GM19467 (cell line): ENCODE measurements at regions not wholly inside any gene's neighbourhood (a gene's known extent, or its start where the extent isn't known, plus 50 kb on each side); places are given as distances from the start of the nearest gene placed in this dataset.

Experiments used
- ATAC-seq: cut with Tn5 transposase; IDR thresholded peaks from one replicate; pipeline ENCODE4 v1.9.1; 2021; ENCODE audit warnings: mild to moderate bottlenecking, moderate library complexity; ENCODE audit not compliant: unreplicated experiment

- ATAC-seq, result no peak
Observed at GRCh38 chr5:165201369-165201768, 1696.0 kb downstream of the MAT2B start.

DNA sequence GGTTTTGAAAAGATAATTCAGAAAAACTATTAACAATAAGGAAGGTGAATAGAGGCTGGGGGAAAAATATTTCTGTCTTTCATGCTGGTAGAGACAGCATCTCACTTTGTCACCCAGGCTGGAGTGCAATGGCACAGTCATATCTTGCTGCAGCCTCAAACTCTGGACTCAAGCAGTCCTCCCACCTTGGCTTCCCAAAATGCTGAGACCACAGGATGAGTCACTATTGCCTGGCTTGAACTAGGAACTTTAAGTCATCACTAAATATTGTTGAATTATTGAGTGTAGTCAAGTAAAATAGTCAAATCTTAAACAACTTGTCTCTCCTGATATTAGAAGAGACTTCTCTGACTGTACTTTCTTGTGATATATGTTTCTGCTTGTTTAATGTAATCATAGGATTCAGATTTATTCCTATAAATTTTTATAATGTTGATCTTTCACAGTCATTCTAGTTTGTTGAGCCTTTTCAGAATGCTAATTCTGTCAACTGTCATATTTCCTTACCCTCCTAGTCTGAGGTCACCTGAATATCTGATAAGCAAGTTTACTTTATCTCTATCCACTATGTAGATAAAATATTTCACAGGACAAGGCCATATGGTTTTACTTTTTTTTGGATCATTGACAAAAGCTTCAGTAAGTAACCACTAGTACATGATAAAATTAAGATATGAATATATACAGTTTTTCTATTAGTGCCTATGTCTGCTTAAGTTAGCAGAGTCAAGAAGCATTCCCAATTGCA is 1696.5 kb downstream of the MAT2B start:
- ATAC-seq, result no peak

GRCh38 chr5:165202519-165202910 is 1697.1 kb downstream of the MAT2B start:
- ATAC-seq, result no peak

GRCh38 chr5:165209101-165209727 is 1703.8 kb downstream of the MAT2B start:
- no peak for ATAC-seq

DNA sequence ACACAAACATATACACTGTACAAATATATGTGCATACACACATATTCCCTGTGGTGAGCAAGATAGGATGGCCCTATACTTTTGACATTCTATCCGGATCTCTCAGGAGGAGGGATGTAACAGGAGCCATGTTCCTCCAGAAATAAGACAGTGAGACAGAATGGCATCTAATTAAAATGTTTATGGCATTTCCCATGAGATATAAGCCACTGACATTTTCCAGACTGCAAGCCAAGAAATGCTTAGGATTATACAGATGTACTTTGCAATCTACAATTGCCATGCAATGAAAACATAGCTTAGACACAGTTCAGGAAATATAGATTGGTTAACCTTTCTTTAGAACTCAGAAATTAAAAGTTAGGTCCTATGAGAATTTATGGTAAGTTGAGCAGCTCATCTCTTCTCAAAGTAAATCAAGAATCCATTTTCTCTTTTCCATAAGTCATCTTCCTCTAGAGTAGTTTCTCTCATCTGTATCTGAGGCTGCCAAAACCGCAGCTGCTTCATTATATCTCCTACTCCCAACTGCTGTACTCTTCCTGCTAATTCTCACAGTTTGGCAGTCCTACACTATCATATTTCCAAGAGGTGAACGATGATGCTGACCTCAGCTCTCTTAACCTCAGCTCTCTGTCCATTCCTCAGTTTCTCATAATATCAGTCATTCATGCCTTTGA is 1719.1 kb downstream of the MAT2B start:
- no peak for ATAC-seq

GRCh38 chr5:165227515-165227914 is 1722.1 kb downstream of the MAT2B start:
- no peak for ATAC-seq

- no peak for ATAC-seq
Observed at GRCh38 chr5:165228184-165228583, 1722.8 kb downstream of the MAT2B start.

- ATAC-seq, result no peak
Observed at GRCh38 chr5:165231821-165232508, 1726.5 kb downstream of the MAT2B start.

- ATAC-seq, result no peak
Observed at GRCh38 chr5:165232509-165233028, 1727.2 kb downstream of the MAT2B start.

DNA sequence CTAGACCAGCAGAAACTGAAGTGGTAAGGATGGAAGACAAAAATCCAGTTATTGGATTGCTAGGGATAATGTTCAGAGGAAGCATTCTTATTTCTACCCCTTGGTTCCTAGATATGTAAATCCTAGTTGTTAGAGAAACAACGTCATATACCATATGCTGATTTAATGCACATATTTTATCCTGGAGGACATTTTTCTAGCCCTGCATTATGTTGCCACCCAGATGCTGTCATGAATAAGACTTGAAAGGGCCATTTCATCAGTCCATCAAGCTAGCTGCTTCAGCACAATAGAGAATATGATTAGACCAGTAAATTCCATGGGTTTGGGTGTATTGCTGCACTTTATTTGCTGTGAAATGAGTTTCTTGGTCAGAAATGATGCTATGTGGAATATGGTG is 1736.4 kb downstream of the MAT2B start:
- no peak for ATAC-seq

DNA sequence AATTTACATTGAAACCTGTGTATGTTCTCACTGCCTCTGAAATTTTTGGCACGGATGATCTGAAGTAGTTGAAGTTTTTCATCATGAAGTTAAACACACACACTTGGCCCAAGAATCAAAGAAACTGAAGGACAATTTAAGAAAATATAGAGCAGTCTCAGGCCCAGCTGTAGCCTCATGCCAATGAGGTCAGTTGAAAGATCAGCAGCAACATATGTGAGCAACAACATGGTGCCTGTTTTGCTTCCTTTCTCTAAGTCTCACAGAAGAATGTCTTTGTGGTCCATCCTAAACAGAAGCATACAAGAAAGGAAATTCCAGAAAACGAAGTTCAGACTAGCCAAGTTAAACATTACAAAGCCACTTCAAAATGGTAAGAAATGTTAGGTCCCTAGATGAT is 1737.2 kb downstream of the MAT2B start:
- ATAC-seq, result no peak

DNA sequence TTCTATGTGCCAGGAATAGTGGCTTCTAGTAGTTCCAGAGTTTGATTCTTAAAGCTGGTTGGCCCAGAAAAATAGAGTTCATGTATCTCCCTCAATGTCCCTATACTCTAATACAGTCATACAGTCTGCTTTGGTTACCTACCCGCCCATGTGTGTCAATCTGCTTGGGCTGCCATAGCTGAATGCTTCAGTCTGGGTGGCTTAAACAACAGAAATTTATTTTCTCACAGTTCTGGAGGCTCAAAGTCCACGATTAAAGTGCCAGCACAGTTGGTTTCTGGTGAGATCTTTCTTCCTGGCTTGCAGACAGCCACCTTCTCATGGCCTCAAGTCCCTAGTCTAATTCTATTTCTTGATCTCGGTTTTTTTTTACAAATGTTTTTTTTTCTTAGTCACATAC is 1739.0 kb downstream of the MAT2B start:
- no peak for ATAC-seq

GRCh38 chr5:165258197-165258771 is 1752.9 kb downstream of the MAT2B start:
- no peak for ATAC-seq

- no peak for ATAC-seq
Observed at GRCh38 chr5:165260426-165260825, 1755.0 kb downstream of the MAT2B start.

DNA sequence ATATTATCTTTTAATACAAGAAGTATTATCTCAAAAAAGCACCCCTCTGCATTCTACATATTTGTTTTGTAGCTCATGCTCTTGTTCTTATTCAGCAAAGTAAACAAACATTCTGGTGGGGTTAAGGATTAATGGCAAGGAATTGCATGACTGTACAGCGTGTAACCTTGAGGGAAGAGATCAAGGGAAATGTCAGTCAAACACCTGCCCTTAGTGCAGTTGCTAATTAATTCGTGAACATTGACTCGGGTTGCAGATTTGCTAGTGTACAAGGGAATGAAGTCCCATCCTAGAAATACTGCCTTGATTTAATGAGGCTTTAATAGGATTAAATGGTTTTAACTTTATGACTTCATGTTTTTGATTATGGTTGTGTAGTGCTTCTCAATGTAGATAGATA is 1758.1 kb downstream of the MAT2B start:
- ATAC-seq, result no peak

GRCh38 chr5:165266939-165267338 is 1761.5 kb downstream of the MAT2B start:
- no peak for ATAC-seq

DNA sequence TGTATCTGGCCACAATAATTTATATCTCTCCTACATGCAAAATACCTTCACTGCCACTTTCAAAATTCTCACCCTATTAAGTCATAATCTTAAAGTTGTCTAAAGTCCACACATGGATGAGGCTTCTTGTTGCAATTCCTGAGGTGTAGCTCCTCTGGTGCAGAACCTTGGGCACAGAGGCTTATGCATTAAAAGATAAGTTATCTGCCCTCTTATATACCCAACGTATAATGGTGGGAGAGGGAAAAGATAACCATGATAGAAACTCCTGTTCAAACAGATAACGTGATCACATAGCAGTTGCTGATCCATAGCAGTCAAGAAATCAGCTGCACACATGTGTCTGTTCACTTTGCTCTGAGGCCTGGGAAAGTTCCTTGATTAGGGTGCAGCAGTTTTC is 1767.0 kb downstream of the MAT2B start:
- ATAC-seq, result no peak

GRCh38 chr5:165277661-165278060 is 1772.2 kb downstream of the MAT2B start:
- no peak for ATAC-seq

- ATAC-seq, result no peak
Observed at GRCh38 chr5:165282491-165282890, 1777.1 kb downstream of the MAT2B start.

DNA sequence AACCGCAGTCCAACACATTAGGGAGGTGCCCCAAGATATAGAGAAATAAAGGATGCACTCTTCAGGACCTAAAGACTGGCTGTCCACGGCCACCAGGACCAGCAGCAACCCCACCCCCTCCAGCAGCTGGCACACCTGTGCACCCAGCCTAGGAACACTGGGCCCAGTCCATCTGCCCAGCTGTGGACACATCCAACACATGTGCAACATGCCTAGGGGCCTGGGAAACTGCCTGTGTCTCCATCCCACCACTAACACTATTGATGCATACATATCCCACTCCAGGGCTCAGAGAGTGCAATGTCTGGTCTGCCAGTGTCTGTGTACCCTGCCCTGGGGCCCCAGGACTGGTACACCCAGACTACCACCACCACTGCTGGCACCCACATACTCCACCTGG is 1781.3 kb downstream of the MAT2B start:
- ATAC-seq, result no peak

GRCh38 chr5:165290535-165290934 is 1785.1 kb downstream of the MAT2B start:
- no peak for ATAC-seq
